GM12878 (cell line): ENCODE measurements at regions not wholly inside any gene's neighbourhood (a gene's known extent, or its start where the extent isn't known, plus 50 kb on each side); places are given as distances from the start of the nearest gene placed in this dataset.

Source experiments
- ATAC-seq: fragments of 200-7000 bp; cut with Tn5 transposase; 3 replicates; pipeline ENCODE4 v1.9.1; 2020; ENCODE audit warnings: mild to moderate bottlenecking, moderate library complexity
- BruUV-seq: library from RNA; stranded (reverse); fragments of 400-500 nt; replicated peaks from 2 replicates; lab custom pipeline; 2021; lab: Mats Ljungman, UMichigan
- CTCF ChIA-PET: fragments of 300-600 bp; sonication (Branson Sonifier 250); formaldehyde crosslinking; extraction: SDS; loops from one replicate; lab custom pipeline; 2021; ENCODE audit warnings: inconsistent platforms; lab: Yijun Ruan, JAX
- POLR2A ChIA-PET: fragments of 350-600 bp; formaldehyde crosslinking; extraction: SDS; loops from one replicate; lab custom pipeline; 2021; ENCODE audit warnings: inconsistent platforms; lab: Charles Lee
- RAD21 ChIA-PET: fragments of 300-600 bp; sonication (Branson Sonifier 250); formaldehyde crosslinking; loops from one replicate; lab custom pipeline; 2023; ENCODE audit warnings: antibody characterized with exemption; ENCODE audit not compliant: unreplicated experiment; lab: Charles Lee
- SMC1A ChIA-PET: fragments of 300-600 bp; sonication (Branson Sonifier 250); formaldehyde crosslinking; loops from one replicate; lab custom pipeline; 2023; ENCODE audit not compliant: unreplicated experiment, uncharacterized antibody; lab: Charles Lee
- DNase-seq: peaks from one replicate; pipeline ENCODE4 v3.0.0-alpha.2; 2011; ENCODE audit warnings: low read depth, low spot score
- FAIRE-seq: peaks from 3 replicates; lab custom pipeline; 2011; peaks lifted over from hg19 to GRCh38; lab: Jason Lieb, UNC
- H2AFZ ChIP-seq: 2 replicates; pipeline ENCODE4 v1.6.0; 2011; ENCODE audit warnings: low read depth, low read length, control low read depth; ENCODE audit not compliant: control insufficient read depth
- H3K27ac ChIP-seq: 2 replicates; pipeline ENCODE4 v1.5.1; 2011; ENCODE audit warnings: control low read depth; ENCODE audit not compliant: control insufficient read depth, insufficient read depth
- H3K27me3 ChIP-seq, 2 experiments: replicated peaks in 1 of 2; 2 replicates each; pipeline versions ENCODE4 v1.6.0 to v1.6.1; 2011; ENCODE audit warnings: low read length in 1 of 2; ENCODE audit not compliant: control insufficient read depth in 2 of 2, insufficient read depth in 2 of 2
- H3K36me3 ChIP-seq, 2 experiments: 2 replicates each; pipeline ENCODE4 v1.5.1; 2011; ENCODE audit warnings: low read length in 1 of 2; ENCODE audit not compliant: control insufficient read depth in 2 of 2, insufficient read depth in 2 of 2
- H3K4me1 ChIP-seq: 2 replicates; pipeline ENCODE4 v1.6.1; 2011; ENCODE audit warnings: mild to moderate bottlenecking, low read length, moderate library complexity, mixed read lengths; ENCODE audit not compliant: control insufficient read depth, insufficient read depth
- H3K4me2 ChIP-seq: 2 replicates; pipeline ENCODE4 v1.6.0; 2011; ENCODE audit warnings: control low read depth; ENCODE audit not compliant: control insufficient read depth, insufficient read depth
- H3K4me3 ChIP-seq: fragments of 200-600 bp; sonication (generic); 2 replicates; pipeline ENCODE4 v1.5.1; 2016
- H3K79me2 ChIP-seq: 2 replicates; pipeline ENCODE4 v1.6.0; 2011; ENCODE audit warnings: low read length; ENCODE audit not compliant: control insufficient read depth, insufficient read depth
- H3K9ac ChIP-seq: 2 replicates; pipeline ENCODE4 v1.8.0; 2011; ENCODE audit warnings: low read length, control low read depth, mixed read lengths; ENCODE audit not compliant: control insufficient read depth, insufficient read depth
- H3K9me3 ChIP-seq: replicated peaks from 3 replicates; pipeline ENCODE4 v1.5.1; 2011; ENCODE audit warnings: mild to moderate bottlenecking, low read length; ENCODE audit not compliant: control insufficient read depth, insufficient read depth
- H4K20me1 ChIP-seq: 2 replicates; pipeline ENCODE4 v1.6.0; 2011; ENCODE audit not compliant: control insufficient read depth, insufficient read depth
- EED ChIP-seq: sonication (generic); IDR thresholded peaks from 2 replicates; pipeline ENCODE4 v1.6.1; 2016; ENCODE audit warnings: antibody characterized with exemption, low read depth
- FOXK2 ChIP-seq: fragments of 450-650 bp; IDR thresholded peaks from 2 replicates; pipeline ENCODE4 v1.6.1; 2017; ENCODE audit warnings: mild to moderate bottlenecking, moderate library complexity
- NR2C1 ChIP-seq: fragments of 450-650 bp; IDR thresholded peaks from 2 replicates; pipeline ENCODE4 v1.6.1; 2017; ENCODE audit warnings: antibody characterized with exemption, mild to moderate bottlenecking, moderate library complexity
- SPI1 ChIP-seq: IDR thresholded peaks from 2 replicates; pipeline ENCODE4 v1.6.1; 2011; ENCODE audit warnings: low read depth, mild to moderate bottlenecking, low read length, moderate library complexity, borderline replicate concordance; ENCODE audit not compliant: insufficient read depth
- ZBED1 ChIP-seq: IDR thresholded peaks from 2 replicates; pipeline ENCODE4 v1.6.1; 2016; ENCODE audit warnings: borderline replicate concordance
- WGBS: methylation state at CpG from one replicate; pipeline ENCODE4 v1.1.6; 2016; ENCODE audit warnings: low lambda C conversion rate; ENCODE audit not compliant: insufficient replicate concordance, insufficient coverage; ENCODE audit errors: missing lambda C conversion rate; 5-methylcytosine and 5-hydroxymethylcytosine counted together
- in situ Hi-C: fragments of 300-500 bp; cut with MboI; formaldehyde crosslinking; loops from 9 replicates; pipeline ENCODE4 v1.14.3; 2018; ENCODE audit warnings: mixed read lengths
- intact Hi-C: fragments of 100-400 bp; cut with micrococcal nuclease; formaldehyde crosslinking; loops from one replicate; pipeline ENCODE4 v1.14.2; 2022; ENCODE audit not compliant: unreplicated experiment

DNA sequence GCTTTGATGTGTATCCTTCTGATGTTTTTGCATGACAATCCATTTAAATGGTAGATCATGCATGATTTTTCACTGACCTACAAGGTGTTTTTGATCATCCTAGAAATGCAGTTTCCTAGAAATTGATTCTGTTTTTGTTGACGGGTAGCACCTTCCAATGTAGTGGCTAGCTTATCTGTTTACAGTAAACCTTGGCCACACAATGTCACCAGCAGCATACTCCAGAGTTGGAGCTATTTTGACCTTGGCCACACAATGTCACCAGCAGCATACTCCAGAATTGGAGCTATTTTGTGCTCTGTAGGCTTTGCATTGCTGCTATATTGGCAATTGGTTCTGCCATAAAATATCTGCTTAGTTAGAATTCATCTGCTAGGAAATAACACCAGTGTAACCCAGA, 74.6 kb upstream of the NAA20 start (continued):
- no peak for TF ChIP-seq FOXK2

DNA sequence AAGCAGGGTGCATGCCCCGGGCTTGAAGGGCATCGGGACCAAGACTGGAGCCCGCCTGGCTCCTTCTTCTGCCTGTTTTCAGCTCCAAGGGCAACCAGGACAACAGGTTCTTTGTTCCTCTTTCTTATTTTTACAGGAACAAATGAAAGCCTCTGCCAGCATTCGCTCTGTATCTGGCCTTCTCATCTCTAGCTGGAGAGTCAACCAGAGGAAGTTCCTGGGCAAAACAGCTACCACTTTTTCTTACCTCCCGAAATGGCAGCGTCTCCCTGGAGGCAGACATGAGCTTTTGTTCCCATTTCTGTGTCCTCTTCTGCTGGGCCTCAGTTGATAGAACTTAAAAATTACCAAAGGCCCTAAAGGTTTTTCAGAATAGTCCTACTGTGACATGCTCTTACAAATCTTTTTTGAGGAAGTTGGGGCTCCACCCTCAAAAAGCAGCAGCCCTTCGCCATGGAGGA, 74.1 kb upstream of the NAA20 start:
- ChIA-PET POLR2A (interaction anchor here (1.0 kb wide), 2 partner anchors 9 to 27 kb away, joined by 3 read pairs; no protein-coding TSS in a partner anchor), RAD21 (interaction anchor here (1.5 kb wide), 2 partner anchors 8 to 28 kb away, joined by 3 read pairs; no protein-coding TSS in a partner anchor), SMC1A (interaction anchor here (1.5 to 4.0 kb wide), 2 partner anchors 10 to 25 kb away, joined by 4 to 25 read pairs; no protein-coding TSS in a partner anchor), CTCF (interaction anchor here (0.8 to 1.6 kb wide), 2 partner anchors 8 to 50 kb away, joined by 3 to 5 read pairs; no protein-coding TSS in a partner anchor)
- H3K4me3 ChIP-seq, result no peak overlapping the region
- FAIRE-seq (no peak), DNase-seq (no peak), ATAC-seq (no peak)
- H3K27me3 ChIP-seq, result no peaks in the 10 kb centered on the region
- peaks cover 19% of the 10 kb centered on the region for H3K4me1 ChIP-seq
- no peaks in the 10 kb centered on the region for H3K9me3 ChIP-seq
- intact Hi-C loops (no loop called here), in situ Hi-C loops (no loop called here)
- H4K20me1 ChIP-seq, result no peaks in the 10 kb centered on the region
- no peak for TF ChIP-seq NR2C1
- no peak for TF ChIP-seq SPI1
- TF ChIP-seq ZBED1, result no peak
- peak; percentile 59; the same call in 1 of the 2 replicates for TF ChIP-seq EED
- no peak overlapping the region for H3K27ac ChIP-seq
- BruUV-seq, result no TSS peak
- no peaks in the 10 kb centered on the region for H3K36me3 ChIP-seq
- no peak overlapping the region for H3K4me2 ChIP-seq
- no peak overlapping the region for H3K9ac ChIP-seq
- no peak overlapping the region for H2AFZ ChIP-seq
- no peaks in the 10 kb centered on the region for H3K79me2 ChIP-seq
- 91% methylated on average over 7 of the region's 7 CpGs for WGBS
